HG03045 (cell line): ENCODE measurements at regions not wholly inside any gene's neighbourhood (a gene's known extent, or its start where the extent isn't known, plus 50 kb on each side); places are given as distances from the start of the nearest gene placed in this dataset.
A peak's percentile ranks its signal among the peaks of the same experiment; 100 is the strongest.
"Not testable (repeated sequence)": the region's sequence is repeated elsewhere in the genome, so short reads cannot be mapped to it uniquely, and the experiment has no call there.

ENCODE experiments used
- ATAC-seq: cut with Tn5 transposase; IDR thresholded peaks from one replicate; pipeline ENCODE4 v1.9.1; 2021; ENCODE audit warnings: mild to moderate bottlenecking, moderate library complexity; ENCODE audit not compliant: unreplicated experiment

DNA sequence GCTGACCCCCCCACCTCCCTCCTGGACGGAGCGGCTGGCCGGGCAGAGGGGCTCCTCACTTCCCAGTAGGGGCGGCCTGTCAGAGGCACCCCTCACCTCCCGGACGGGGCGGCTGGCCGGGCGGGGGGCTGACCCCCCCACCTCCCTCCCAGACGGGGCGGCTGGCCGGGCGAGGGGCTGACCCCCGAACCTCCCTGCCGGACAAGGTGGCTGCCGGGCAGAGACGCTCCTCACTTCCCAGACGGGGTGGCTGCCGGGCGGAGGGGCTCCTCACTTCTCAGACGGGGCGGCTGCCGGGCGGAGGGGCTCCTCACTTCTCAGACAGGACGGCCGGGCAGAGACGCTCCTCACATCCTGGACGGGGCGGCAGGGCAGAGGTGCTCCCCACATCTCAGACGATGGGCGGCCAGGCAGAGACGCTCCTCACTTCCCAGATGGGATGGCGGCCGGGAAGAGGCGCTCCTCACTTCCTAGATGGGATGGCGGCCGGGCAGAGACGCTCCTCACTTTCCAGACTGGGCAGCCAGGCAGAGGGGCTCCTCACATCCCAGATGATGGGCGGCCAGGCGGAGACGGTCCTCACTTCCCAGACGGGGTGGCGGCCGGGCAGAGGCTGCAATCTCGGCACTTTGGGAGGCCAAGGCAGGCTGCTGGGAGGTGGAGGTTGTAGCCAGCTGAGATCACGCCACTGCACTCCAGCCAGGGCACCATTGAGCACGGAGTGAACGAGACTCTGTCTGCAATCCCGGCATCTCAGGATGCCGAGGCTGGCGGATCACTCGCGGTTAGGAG is 66.2 kb upstream of the PAPPA2 start:
- ATAC-seq = not testable (repeated sequence)

DNA sequence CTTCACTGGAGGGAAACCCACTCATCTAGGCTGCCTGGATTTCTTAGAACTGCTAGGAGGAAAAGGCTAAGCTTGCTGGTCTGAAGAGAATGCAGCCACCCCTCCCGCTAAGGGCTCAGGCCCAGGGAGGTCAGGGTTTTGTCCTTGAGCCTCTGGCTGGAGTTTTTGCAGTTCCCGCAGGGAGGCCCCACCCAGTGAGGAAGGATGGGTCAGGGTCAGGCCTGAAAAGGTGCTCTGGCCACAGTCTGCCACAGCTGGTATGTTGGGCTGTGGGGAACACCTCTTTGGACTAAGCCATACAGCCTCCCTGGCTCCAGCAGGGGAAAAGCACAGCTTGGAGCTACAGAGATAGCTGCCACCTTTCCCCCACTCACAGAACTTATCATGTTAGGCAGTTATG is 71.4 kb upstream of the PAPPA2 start:
- ATAC-seq = no peak

DNA sequence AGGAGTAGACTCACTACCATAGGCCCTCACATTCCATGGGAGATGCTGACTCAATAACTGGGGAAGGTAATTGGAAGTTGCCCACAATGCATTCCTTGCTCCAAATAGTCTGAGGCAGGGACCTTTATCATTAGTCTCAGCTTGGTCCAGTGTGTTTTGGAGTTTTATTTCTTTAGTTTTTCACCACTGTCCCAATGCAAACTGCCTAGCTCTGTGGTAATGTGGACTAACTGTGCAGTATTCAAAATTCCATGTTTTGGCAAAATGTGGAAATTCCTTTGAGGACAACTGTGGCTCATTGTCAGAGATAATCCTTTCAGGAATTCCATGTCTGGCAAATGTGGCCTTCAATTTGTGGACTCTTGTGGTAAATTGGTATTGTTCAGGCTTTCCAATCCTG is 78.1 kb upstream of the PAPPA2 start:
- ATAC-seq = no peak

DNA sequence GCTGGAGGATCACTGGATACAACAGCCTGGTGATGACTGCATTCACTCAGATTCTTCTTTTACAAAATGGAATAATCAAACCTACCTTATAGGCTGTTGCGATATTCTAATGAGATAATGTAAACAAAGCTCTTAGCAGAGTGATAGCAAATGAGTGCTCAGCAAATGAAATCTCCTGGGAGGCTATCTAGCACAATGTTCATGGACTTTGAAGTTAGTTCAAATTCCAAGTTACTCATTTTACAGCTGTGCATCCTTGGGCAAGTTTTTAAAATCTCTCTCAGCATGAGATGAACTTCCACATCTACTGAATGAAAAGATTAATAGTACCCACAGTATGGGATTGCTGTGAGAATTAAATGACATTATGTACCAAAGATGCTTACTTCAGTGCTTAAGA is 80.8 kb upstream of the PAPPA2 start:
- no peak for ATAC-seq

DNA sequence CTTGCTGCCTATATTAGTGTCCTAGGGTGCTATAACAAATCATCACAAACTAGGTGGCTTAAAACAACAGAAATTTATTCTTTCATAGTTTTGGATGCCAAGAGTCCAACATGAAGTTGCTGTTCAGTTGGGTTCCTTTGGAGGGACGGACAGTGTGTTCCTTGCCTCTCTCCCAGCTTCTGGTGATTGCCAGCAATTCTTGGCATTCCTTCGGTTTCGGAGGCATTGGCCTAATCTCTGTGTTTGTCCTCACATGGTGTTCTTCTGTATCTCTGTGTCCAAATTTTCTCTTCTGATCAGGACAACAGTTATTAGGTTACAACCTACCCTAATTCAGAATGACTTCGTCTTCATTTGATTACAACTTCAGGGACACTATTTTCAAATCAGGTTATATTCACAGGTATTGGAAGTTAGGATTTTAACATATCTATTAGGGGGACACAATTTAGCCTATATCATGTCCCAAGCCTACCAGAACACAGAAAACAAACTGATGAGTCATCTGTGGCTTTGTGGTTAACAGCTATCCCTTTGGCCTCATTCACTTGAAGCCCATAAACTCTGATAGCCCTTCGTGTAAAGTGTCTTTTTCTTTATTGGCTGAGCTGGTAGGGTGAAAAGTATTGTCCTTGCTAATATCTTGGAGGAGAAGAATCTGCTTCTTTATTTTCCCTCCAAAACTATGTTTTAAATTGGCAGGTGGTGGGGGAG is 83.2 kb upstream of the PAPPA2 start:
- no peak for ATAC-seq

DNA sequence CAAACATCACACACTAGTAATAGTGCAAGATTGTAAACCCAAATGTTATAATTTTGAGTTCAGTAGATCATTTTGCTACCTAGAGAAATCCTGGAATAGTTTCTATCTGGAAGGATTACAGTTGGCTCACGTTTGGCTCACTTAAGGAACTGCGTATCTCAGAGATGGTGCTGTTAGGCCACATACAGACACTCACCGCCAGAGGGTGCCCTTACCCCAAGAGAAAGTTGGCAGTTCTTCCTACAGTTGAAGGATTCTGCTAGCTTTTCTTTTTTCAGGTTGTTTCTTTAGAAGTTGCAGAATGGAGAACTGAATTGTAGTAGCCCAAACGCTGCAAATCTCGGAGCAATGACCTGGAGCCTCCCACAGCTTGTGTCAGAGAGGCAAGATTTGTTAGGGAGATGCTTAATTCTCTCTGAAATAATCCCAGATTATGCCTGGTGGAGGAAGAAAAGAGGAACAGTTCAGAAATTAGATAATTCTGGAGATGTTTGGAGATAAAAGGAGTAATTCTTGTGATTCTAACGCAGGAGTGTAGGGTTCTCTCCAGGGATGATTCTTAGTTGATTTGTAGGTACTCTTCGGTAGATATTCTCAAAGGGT is 87.9 kb upstream of the PAPPA2 start:
- ATAC-seq = peak; percentile 76

DNA sequence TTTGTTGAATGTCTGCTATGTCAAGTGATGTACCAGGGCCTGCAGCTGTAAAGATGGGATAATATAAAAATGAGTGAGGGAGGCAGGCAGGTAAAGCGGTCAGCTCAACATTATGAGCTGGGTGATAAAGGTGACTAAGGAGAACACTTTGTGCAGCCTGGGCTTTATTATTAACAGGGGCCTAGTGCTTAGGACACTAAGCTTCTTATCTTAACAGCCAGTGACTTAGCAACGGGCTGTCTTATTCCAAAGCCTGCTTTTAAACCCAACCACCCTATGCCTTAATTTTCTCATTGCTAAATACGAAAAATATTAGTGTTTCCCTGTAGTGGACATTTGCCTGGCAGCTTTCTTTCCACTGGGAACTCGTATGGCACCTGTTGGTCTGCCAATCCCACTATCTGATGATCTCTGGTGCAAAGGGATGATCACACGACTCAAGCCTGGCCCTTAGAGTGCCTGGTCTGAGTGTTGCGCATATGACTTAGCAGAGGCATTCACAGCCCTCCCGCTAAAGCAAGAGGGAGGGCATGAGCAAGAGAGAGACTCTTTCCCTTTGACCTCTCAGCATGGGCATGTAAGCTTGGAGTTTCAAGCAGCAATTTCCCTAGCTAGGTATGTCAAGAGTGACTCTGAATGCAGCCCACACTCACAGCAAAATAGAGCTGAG is 98.6 kb upstream of the PAPPA2 start:
- no peak for ATAC-seq

DNA sequence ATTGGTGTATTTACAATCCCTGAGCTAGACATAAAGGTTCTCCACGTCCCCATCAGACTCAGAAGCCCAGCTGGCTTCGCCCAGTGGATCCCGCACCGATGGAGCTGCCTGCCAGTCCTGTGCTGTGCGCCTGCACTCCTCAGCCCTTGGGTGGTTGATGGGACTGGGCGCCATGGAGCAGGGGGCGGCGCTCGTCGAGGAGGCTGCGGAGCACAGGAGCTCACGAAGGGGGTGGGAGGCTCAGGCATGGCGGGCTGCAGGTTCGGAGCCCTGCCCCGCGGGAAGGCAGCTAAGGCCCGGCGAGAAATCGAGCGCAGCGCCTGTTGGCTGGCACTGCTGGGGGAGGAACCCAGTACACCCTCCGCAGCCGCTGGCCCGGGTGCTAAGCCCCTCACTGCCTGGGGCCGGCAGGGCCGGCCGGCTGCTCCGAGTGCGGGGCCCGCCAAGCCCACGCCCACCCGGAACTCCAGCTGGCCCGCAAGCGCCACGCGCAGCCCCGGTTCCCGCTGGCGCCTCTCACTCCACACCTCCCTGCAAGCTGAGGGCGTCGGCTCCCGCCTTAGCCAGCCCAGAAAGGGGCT is 113.8 kb upstream of the PAPPA2 start:
- ATAC-seq = not testable (repeated sequence)

DNA sequence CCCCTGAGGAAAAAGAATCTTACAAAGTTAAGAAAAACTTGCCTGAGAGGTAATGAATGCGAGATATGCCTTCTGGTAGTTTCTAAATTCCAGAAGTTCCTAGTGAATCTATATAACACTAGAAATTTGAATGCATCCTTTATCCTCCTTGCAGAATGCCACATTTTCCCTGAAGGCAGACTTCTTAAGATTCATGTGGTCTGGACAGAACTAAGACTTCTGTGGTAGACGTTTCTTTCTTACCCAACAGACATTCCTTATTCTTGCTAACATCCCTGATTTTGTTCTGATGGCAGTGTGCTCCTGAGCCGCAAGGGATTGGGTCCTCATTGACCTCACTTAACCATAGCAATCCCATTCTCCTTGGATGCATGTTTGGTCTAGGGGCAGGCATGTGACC is 121.3 kb upstream of the PAPPA2 start:
- no peak for ATAC-seq

DNA sequence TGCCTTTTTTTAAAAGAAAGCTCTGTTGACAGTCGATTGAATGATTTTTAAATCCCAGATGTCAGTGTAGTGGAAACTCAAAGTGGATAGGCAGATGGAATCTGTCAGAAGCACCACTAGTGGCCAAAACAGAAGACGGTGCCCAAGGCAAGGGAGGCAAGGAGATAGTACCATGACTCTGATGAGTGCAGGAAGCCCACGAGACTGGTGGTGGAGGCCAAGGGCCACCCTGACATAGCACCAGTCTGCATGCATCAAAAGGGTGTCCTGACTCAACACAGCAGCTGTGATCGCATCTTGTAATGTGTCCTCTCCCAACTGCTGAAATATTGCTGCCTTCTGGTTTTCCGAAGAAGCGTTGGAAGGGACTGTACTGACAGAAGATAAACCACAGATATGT is 124.1 kb upstream of the PAPPA2 start:
- no peak for ATAC-seq

DNA sequence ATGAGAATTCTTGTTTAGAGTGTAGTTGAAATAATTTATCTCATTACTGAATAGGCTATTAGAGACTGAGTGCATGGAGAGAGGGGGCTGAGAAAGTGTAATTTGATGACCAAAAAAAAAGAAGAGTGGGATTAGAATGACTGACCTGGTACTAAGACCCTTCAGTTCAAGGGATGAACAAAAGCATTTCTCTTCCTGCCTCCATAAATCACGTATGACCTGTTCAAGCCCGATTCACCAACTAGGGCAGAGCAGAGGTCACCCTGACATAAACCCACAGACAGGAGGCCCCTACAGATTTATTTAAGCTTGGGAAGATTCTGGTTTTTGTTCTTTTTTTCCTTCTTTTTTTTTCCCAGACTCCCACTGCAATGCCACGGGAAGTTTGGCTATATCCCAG is 123.7 kb upstream of the COP1 start:
- no peak for ATAC-seq

DNA sequence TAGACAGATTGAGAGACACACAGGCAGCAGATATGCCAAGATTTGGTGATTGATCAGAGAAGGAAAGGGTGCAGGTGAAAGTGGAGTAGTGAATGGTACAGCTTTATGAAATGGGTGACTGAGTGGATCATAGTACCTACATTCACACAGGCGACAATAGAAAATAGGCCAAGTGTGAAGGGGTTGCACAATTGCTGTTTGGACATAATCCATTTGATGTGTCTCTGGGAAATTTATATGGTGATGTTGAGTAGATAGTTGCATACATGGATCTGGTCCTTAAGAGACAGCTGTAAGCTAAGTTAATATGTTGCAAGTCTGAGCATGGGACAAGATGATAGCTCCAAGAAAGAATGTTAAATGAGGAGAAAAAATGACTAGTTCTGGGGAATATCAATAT is 118.6 kb upstream of the COP1 start:
- no peak for ATAC-seq

DNA sequence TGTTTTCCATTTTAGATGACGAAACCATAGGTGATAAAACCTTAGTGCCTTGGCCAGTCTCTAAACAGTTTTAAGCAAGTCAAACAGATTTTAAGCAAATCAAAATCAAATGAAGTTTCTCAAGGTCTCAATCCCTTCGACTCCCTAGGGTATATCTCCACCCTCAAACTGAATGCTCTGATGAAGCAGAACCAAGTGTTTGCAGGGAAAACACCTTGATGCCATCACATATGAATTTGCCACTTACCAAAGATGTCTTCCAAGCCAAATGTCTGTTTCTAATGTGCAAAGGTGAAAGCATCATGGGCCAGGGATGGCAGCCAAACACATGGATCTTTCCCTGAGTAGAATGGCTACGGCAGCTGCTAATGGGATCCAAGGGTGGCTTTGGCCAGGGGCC is 116.4 kb upstream of the COP1 start:
- ATAC-seq = no peak

DNA sequence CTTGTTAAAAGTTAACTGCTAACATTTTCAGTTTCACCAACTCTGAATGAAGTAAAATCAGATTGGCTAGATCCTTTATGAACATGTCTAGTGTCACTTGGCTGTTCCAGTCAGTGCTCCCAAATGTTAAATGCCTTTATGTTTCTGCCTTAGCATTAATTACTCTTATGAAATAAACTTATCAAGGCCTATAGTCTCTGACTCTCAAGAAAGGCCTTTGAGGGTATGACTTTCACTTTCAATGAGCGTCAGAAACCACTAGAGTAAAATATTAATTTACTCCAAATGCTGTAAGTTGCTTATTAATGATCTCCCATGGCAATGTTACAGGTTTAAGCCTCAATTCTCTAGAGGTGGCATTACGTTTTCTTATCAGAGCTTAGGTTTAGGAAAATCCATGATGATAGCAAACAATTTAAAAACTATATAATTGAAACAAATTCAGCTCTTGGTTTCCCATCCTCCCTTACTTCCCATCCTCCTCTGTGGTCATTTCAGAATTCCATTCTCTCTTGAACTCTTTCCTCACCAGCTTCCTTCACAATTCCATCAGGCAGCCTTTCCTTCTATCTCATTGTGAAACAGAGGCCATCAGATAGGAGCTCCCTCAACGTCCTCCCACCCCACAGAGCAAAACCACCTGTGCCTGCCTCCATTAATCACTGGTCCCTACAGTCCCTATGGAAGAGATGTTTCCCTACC is 108.6 kb upstream of the COP1 start:
- no peak for ATAC-seq

DNA sequence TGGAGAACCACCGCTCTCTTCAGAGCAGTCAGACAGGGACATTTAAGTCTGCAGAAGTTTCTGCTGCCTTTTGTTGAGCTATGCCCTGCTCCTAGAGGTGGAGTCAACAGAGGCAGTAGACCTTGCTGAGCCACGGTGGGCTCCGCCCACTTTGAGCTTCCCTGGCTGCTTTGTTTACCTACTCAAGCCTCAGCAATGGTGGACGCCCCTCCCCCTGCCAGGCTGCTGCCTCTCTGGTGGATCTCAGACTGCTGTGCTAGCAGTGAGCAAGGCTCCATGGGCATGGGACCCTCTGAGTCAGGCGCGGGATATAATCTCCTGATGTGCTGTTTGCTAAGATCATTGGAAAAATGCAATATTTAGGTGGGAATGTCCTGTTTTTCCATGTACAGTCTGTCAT is 89.5 kb upstream of the COP1 start:
- ATAC-seq = not testable (repeated sequence)

DNA sequence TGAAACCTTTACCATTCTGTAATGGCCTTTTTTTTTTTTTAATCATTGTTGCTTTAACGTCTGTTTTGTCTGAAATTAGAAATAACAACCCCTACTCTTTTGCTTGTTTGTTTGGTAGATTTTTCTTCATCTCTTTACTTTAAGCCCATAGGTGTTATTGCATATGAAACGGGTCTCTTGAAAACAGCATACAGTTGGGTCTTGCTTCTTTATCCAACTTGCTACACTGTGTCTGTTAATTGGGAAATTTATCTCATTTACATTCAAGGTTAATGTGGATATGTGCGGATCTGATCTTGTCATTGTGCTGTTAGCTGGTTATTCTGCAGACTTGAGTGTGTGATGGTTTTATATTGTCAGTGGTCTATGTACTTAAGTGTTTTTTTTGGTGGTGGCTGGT is 78.9 kb upstream of the COP1 start:
- no peak for ATAC-seq

DNA sequence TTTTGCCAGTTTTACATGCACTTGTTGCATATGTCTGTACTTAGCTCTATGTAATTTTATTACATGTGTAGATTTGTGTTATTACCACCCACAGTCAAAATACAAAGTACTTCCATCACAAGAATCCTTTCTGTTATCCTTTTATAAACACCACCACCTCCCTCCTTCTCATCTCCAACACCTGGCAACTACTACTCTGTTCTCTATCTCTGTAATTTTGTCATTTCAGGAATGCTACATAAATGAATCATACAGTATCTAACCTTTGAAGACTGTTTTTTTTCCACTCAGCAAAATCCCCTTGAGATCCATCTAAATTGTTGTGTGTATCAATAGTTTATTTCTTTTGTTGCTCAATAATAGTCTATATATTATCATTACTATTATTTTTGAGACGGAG is 64.5 kb upstream of the COP1 start:
- no peak for ATAC-seq
